ENCODE measurements at regions not wholly inside any gene's neighbourhood (a gene's known extent, or its start where the extent isn't known, plus 50 kb on each side); places are given as distances from the start of the nearest gene placed in this dataset.

DNA sequence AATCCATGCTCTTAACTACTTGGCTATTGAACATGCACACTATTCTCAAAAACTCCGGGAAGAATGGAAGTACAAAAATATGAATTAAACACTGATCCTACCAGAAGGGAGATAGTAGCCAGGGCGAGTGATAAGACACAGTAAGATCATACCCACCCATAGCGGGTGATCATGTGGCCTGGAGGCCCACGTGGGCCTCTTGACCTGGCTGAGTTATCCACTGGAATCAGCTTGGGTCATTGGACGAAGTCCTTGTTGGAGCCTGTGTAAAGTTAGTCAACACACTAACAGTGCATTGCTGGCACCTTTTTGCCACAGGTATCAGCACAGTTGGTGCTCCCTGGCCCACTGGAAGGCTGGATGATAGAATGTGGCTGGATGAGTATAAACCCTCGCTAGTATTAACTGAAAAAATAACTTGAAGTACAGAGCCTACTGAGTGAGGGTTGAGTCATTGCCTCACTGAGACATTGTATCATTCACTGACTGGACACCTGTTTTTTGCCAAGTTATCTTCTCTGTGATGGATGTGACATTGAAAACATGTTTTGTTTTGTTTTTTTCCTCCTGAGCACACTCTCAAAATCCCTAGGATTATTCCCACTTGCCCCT, 149.2 kb upstream of the FUT8 start:
- TF ChIP-seq, protein P1, sequence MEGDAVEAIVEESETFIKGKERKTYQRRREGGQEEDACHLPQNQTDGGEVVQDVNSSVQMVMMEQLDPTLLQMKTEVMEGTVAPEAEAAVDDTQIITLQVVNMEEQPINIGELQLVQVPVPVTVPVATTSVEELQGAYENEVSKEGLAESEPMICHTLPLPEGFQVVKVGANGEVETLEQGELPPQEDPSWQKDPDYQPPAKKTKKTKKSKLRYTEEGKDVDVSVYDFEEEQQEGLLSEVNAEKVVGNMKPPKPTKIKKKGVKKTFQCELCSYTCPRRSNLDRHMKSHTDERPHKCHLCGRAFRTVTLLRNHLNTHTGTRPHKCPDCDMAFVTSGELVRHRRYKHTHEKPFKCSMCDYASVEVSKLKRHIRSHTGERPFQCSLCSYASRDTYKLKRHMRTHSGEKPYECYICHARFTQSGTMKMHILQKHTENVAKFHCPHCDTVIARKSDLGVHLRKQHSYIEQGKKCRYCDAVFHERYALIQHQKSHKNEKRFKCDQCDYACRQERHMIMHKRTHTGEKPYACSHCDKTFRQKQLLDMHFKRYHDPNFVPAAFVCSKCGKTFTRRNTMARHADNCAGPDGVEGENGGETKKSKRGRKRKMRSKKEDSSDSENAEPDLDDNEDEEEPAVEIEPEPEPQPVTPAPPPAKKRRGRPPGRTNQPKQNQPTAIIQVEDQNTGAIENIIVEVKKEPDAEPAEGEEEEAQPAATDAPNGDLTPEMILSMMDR (CRISPR knock-in tag; IDR thresholded peaks at IDR 0.05) = no peak
- TF ChIP-seq, protein P2, sequence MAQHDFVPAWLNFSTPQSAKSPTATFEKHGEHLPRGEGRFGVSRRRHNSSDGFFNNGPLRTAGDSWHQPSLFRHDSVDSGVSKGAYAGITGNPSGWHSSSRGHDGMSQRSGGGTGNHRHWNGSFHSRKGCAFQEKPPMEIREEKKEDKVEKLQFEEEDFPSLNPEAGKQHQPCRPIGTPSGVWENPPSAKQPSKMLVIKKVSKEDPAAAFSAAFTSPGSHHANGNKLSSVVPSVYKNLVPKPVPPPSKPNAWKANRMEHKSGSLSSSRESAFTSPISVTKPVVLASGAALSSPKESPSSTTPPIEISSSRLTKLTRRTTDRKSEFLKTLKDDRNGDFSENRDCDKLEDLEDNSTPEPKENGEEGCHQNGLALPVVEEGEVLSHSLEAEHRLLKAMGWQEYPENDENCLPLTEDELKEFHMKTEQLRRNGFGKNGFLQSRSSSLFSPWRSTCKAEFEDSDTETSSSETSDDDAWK (CRISPR knock-in tag; IDR thresholded peaks at IDR 0.05) = no peak
- TF ChIP-seq MAFF (IDR thresholded peaks at IDR 0.05; ENCODE audit: low read depth, low read length) (no peak), ZNF260 (CRISPR knock-in tag; IDR thresholded peaks at IDR 0.05; ENCODE audit: borderline replicate concordance, low read depth) (no peak), GABPA (IDR thresholded peaks at IDR 0.05; ENCODE audit: low read depth, low read length) (no peak), GABPA (CRISPR knock-in tag; IDR thresholded peaks at IDR 0.05; ENCODE audit: low read depth) (no peak), NR1H2 (CRISPR knock-in tag; IDR thresholded peaks at IDR 0.05; ENCODE audit: borderline replicate concordance, low read depth) (no peak), ZFP36 (IDR thresholded peaks at IDR 0.05; ENCODE audit: borderline replicate concordance, low read depth, low read length, partially characterized antibody) (no peak), SIN3B (IDR thresholded peaks at IDR 0.05; ENCODE audit: low read length) (no peak), ZBTB7A (CRISPR knock-in tag; IDR thresholded peaks at IDR 0.05) (no peak), SIN3A (IDR thresholded peaks at IDR 0.05; ENCODE audit: borderline replicate concordance, low read depth, low read length) (no peak)
- TF ChIP-seq, protein P3, sequence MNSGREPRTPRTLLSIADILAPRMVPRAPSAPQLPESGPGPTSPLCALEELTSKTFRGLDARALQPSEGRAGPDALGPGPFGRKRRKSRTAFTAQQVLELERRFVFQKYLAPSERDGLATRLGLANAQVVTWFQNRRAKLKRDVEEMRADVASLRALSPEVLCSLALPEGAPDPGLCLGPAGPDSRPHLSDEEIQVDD (CRISPR knock-in tag; IDR thresholded peaks at IDR 0.05; ENCODE audit: borderline replicate concordance) = no peak
